Gastrocnemius medialis (tissue), 4 donors: ENCODE measurements at regions not wholly inside any gene's neighbourhood (a gene's known extent, or its start where the extent isn't known, plus 50 kb on each side); places are given as distances from the start of the nearest gene placed in this dataset.

Experiments
- CTCF ChIP-seq, 5 experiments: fragments of 450-650 bp in 3 of 5; fragments of 200-600 bp in 2 of 5; sonication (generic) in 2 of 5; IDR thresholded peaks in 4 of 5; conservative IDR thresholded peaks in 1 of 5; 1 replicate in 4 of 5; 2 replicates in 1 of 5; pipeline ENCODE4 v1.5.1; 2016 to 2019; ENCODE audit warnings: antibody characterized with exemption in 5 of 5, mild to moderate bottlenecking in 3 of 5, moderate library complexity in 3 of 5
- POLR2A ChIP-seq, 2 donors: fragments of 450-650 bp; IDR thresholded peaks; one replicate each; pipeline ENCODE4 v1.6.1; 2017; ENCODE audit warnings: antibody characterized with exemption in 2 of 2, mild to moderate bottlenecking in 2 of 2, moderate library complexity in 2 of 2

GRCh38 chr10:16242446-16242845 lies 194.4 kb upstream of the PTER start:
- no peak for TF ChIP-seq CTCF (IDR thresholded peaks at IDR 0.05 in 4 of 5, conservative IDR thresholded peaks at IDR 0.05 in 1 of 5)
- TF ChIP-seq POLR2A (IDR thresholded peaks at IDR 0.05), result no peak
